Stomach (tissue), 8 donors: ENCODE measurements at regions not wholly inside any gene's neighbourhood (a gene's known extent, or its start where the extent isn't known, plus 50 kb on each side); places are given as distances from the start of the nearest gene placed in this dataset.
"Not testable (repeated sequence)": the region's sequence is repeated elsewhere in the genome, so short reads cannot be mapped to it uniquely, and the experiment has no call there.

Experiments used
- DNase-seq, 2 donors: peaks; one replicate each; pipeline versions ENCODE4 v3.0.0 to v3.0.0-alpha.2; 2013 to 2019
- H3K27ac ChIP-seq, 5 donors: fragments of 200-600 bp in 4 of 5; sonication (generic) in 4 of 5; one replicate each; pipeline ENCODE4 v1.5.1; 2013 to 2019; ENCODE audit warnings: mild to moderate bottlenecking in 1 of 5, moderate library complexity in 1 of 5
- H3K27me3 ChIP-seq, 3 donors: fragments of 200-600 bp; sonication (generic); one replicate each; pipeline ENCODE4 v1.5.1; 2017 to 2019; ENCODE audit warnings: mixed run types in 1 of 3
- H3K36me3 ChIP-seq, 4 donors: fragments of 200-600 bp; sonication (generic); 1 replicate in 3 of 4; 2 replicates in 1 of 4; pipeline ENCODE4 v1.5.1; 2016 to 2019
- H3K4me1 ChIP-seq, 4 donors: fragments of 200-600 bp; sonication (generic); one replicate each; pipeline ENCODE4 v1.5.1; 2016 to 2019
- H3K4me3 ChIP-seq, 4 donors: fragments of 200-600 bp; sonication (generic) in 3 of 4; one replicate each; pipeline ENCODE4 v1.5.1; 2016 to 2019; ENCODE audit warnings: mild to moderate bottlenecking in 1 of 4
- H3K9me3 ChIP-seq, 4 donors: fragments of 200-600 bp; sonication (generic); one replicate each; pipeline ENCODE4 v1.5.1; 2016 to 2019
- EP300 ChIP-seq: sonication (generic); formaldehyde crosslinking; IDR thresholded peaks from one replicate; pipeline ENCODE4 v1.6.1; 2017; ENCODE audit warnings: antibody characterized with exemption
- POLR2A ChIP-seq, 4 donors: fragments of 450-650 bp; IDR thresholded peaks; one replicate each; pipeline ENCODE4 v1.6.1; 2016; ENCODE audit warnings: antibody characterized with exemption in 4 of 4, control low read depth in 2 of 4, mild to moderate bottlenecking in 1 of 4, moderate library complexity in 1 of 4
- POLR2AphosphoS5 ChIP-seq, 3 donors: sonication (generic); formaldehyde crosslinking; IDR thresholded peaks; one replicate each; pipeline ENCODE4 v1.6.1; 2016; ENCODE audit warnings: antibody characterized with exemption in 3 of 3
- WGBS, 5 donors: extraction: QIAGEN DNeasy Blood & Tissue Kit in 3 of 5; methylation state at CpG; one replicate each; pipeline versions ENCODE4 v1.1.5 to v1.1.7; 2013 to 2018; 5-methylcytosine and 5-hydroxymethylcytosine counted together
- intact Hi-C: fragments of 100-400 bp; cut with DNase I; formaldehyde crosslinking; loops from one replicate; pipeline ENCODE4 v1.15.1; 2023; ENCODE audit warnings: low total_unique reads
- TF ChIP-seq, protein P1 (sequence below), 7 experiments: fragments of 450-650 bp in 4 of 7; fragments of 200-600 bp in 3 of 7; sonication (generic) in 3 of 7; IDR thresholded peaks; one replicate each; pipeline ENCODE4 v1.5.1; 2016 to 2019; ENCODE audit warnings: antibody characterized with exemption in 7 of 7, control low read depth in 2 of 7, mild to moderate bottlenecking in 1 of 7
- donor health status: healthy with polysubstance abuse.
- donor health status: Bipolar disorder and iron deficiency.
- donor health status: healthy.

DNA sequence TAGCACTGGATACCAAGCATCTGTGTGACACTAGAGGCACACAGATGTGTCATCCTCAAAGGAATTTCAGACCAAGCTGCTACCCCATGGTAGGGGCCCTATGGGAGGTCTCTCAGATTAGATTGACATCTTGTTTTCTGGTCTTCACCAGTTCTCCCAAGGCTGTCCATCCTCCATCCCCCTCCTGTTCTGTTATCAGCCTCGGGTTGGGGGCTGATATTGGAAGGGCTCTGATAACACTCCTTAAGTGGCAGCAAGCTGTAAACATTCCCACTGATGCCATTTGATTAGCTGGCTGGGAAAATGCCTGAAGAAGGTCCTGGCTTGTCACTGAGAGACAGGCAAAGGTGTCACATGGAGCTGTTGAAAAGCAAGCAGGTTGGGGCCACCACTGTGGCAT is 185.9 kb upstream of the RBM19 start:
- no peaks in the 10 kb centered on the region for H3K36me3 ChIP-seq
- DNase-seq: no peak
- no peak overlapping the region for H3K27ac ChIP-seq
- TF ChIP-seq, protein P1, sequence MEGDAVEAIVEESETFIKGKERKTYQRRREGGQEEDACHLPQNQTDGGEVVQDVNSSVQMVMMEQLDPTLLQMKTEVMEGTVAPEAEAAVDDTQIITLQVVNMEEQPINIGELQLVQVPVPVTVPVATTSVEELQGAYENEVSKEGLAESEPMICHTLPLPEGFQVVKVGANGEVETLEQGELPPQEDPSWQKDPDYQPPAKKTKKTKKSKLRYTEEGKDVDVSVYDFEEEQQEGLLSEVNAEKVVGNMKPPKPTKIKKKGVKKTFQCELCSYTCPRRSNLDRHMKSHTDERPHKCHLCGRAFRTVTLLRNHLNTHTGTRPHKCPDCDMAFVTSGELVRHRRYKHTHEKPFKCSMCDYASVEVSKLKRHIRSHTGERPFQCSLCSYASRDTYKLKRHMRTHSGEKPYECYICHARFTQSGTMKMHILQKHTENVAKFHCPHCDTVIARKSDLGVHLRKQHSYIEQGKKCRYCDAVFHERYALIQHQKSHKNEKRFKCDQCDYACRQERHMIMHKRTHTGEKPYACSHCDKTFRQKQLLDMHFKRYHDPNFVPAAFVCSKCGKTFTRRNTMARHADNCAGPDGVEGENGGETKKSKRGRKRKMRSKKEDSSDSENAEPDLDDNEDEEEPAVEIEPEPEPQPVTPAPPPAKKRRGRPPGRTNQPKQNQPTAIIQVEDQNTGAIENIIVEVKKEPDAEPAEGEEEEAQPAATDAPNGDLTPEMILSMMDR (IDR thresholded peaks at IDR 0.05): no peak
- TF ChIP-seq EP300 (no peak), POLR2A (IDR thresholded peaks at IDR 0.05) (no peak), POLR2AphosphoS5 (IDR thresholded peaks at IDR 0.05) (no peak)
- 0 to 8% (median 4%) methylated on average over 1 of the region's 1 CpG for WGBS, 5 donors
- H3K27me3 ChIP-seq: peaks cover 0 to 23% (median 0%) of the 10 kb centered on the region in 3 donors
- intact Hi-C loops: no loop called here
- no peak overlapping the region for H3K4me3 ChIP-seq
- peaks cover 0 to 3% (median 0%) of the 10 kb centered on the region in 4 donors for H3K9me3 ChIP-seq
- H3K4me1 ChIP-seq: no peaks in the 10 kb centered on the region

DNA sequence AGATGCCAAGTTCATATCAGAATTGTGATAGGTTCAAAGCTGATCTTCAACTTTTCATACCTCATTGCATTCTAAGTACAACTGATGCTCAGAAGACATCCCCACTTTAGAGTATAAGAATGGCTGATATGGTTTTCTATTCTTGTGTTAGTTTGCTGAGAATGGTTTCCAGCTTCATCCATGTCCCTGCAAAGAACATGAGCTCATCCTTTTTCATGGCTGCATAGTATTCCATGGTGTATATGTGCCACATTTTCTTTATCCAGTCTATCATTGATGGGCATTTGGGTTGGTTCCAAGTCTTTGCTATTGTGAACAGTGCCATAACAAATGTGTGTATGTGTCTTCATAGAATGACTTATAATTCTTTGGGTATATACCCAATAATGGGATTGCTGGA is 184.5 kb upstream of the RBM19 start:
- H3K4me1 ChIP-seq, H3K4me3 ChIP-seq, H3K27ac ChIP-seq, DNase-seq, H3K9me3 ChIP-seq, H3K36me3 ChIP-seq, intact Hi-C loops: not testable (repeated sequence)
- peaks cover 0 to 23% (median 0%) of the 10 kb centered on the region in 3 donors for H3K27me3 ChIP-seq

DNA sequence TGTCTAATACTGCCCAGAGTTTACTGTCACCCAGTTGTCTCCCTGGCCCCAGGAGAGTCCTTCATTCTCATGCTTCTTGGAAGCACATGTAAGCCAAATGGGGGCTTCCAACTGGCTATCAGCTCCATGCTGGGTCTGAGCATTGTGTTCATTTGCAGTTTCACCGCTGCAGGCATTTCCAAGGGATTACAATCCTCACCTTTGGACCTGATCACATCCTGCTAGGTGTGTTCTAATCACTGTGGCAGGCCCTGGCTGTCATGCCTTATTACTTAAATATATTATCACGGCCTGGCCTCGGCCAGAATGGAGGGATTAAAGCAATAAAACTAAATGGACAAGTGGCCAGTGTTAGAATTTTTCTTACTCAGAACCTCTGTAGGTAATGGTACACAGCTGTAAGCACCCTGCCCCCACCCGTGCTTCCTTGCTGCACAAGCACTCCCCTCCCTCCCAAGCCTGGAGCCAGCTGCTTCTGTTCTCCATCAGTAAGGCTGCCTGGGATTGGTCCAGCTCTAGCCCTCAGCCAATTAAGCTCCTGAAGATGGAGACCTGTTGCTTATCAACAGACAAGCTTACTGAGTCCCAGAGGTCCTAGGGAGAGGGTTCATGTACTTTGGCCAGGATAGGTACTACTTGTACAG is 175.9 kb upstream of the RBM19 start:
- no peak for TF ChIP-seq EP300
- TF ChIP-seq, protein P1 (IDR thresholded peaks at IDR 0.05): no peak
- no peak for TF ChIP-seq POLR2A (IDR thresholded peaks at IDR 0.05)
- TF ChIP-seq POLR2AphosphoS5 (IDR thresholded peaks at IDR 0.05): no peak
- Histone ChIP-seq H3K9me3 (no peaks in the 10 kb centered on the region), H3K4me1 (no peaks in the 10 kb centered on the region), H3K36me3 (no peaks in the 10 kb centered on the region), H3K27ac (no peak overlapping the region), H3K27me3 (no peaks in the 10 kb centered on the region), H3K4me3 (no peak overlapping the region)
- peak in 1 of 2 donors; percentile 13 for DNase-seq
- WGBS, 5 donors: 25 to 42% (median 35%) methylated on average over 4 of the region's 4 CpGs
- intact Hi-C loops: no loop called here

DNA sequence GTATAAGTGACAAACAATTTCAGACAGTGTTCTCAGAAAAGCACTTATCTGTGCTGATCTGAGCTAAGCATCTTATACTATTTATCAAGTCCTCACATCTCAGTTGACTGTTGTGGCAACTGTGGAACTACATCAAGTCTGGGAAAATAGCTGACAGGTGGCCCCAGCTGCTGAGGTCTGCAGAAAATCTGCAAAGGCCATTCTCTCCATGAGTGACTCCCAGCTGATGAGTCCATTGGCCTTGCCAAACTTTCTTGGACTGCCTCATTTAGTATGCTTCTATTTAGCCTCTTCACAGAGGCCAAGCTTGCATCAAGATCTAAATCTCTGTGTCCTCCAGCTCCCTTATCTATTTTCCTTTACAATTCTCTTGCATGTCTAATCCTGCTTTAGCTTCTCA is 174.5 kb upstream of the RBM19 start:
- peak in 1 of 2 donors; percentile 44 for DNase-seq
- TF ChIP-seq EP300 (no peak), POLR2AphosphoS5 (IDR thresholded peaks at IDR 0.05) (no peak), POLR2A (IDR thresholded peaks at IDR 0.05) (no peak)
- TF ChIP-seq, protein P1 (IDR thresholded peaks at IDR 0.05): no peak

DNA sequence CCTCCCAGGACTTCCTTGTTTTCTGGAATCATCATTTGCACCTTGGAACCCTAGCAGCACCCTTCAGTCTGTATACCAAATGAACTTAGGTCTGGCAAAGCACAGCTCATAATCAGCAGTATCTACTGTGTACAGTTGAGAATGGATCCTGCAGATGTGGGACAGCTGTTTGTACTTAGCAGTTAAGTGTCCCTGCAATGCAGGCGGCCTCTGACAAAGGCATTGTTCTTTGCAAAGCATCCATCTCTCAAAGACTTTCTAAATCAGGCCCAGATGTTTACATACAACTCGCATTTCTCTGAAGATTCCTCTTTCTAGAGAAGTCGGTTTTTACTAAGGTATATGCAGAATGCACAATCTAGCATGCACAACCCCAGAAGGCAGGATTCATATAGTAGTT is 170.5 kb upstream of the RBM19 start:
- H3K27ac ChIP-seq: no peak overlapping the region
- H3K36me3 ChIP-seq: no peaks in the 10 kb centered on the region
- no peak overlapping the region for H3K4me3 ChIP-seq
- peak in 1 of 2 donors; percentile 17 for DNase-seq
- no peaks in the 10 kb centered on the region for H3K9me3 ChIP-seq
- TF ChIP-seq, protein P1 (IDR thresholded peaks at IDR 0.05): no peak
- no peak for TF ChIP-seq POLR2A (IDR thresholded peaks at IDR 0.05)
- TF ChIP-seq EP300: no peak
- no peak for TF ChIP-seq POLR2AphosphoS5 (IDR thresholded peaks at IDR 0.05)
- peaks cover 0 to 8% (median 0%) of the 10 kb centered on the region in 4 donors for H3K4me1 ChIP-seq
- H3K27me3 ChIP-seq: no peaks in the 10 kb centered on the region
- WGBS, 5 donors: 45 to 66% (median 51%) methylated on average over 3 of the region's 3 CpGs
- intact Hi-C loops: no loop called here

More for the DNA sequence above, 174.5 kb upstream of the RBM19 start:
- H3K27ac ChIP-seq: no peak overlapping the region
- H3K27me3 ChIP-seq: no peaks in the 10 kb centered on the region
- H3K4me1 ChIP-seq: no peaks in the 10 kb centered on the region
- intact Hi-C loops: no loop called here
- H3K36me3 ChIP-seq: no peaks in the 10 kb centered on the region
- H3K4me3 ChIP-seq: no peak overlapping the region
- H3K9me3 ChIP-seq: no peaks in the 10 kb centered on the region
